ENCODE measurements at regions not wholly inside any gene's neighbourhood (a gene's known extent, or its start where the extent isn't known, plus 50 kb on each side); places are given as distances from the start of the nearest gene placed in this dataset.

DNA sequence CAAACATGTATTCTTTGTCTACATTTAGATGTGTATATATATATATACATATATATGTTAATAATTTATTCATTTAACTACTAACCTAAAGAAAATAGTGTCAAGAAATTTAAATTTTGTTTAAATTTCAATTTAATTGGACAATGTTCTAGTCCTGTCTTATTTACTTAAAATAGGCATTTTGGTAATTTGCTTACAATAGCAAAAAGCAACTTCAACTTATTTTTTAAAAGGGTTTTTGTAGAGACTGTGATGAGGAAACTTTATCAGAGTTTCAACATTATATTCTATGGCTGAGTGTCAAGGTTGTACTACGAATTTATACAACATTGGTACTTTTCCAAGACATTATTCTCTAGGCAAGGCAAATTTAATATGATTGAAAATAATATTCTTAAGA lies 212.0 kb upstream of the ARSJ start:
- WGBS, 4 donors = 27 to 41% (median 30%) methylated on average over 1 of the region's 1 CpG
- DNase-seq = no peak
- H3K4me1 ChIP-seq (replicated peaks in 1 of 2) = no peaks in the 10 kb centered on the region
- H3K27me3 ChIP-seq = no peaks in the 10 kb centered on the region
- TF ChIP-seq POLR2A (IDR thresholded peaks at IDR 0.05) = no peak
- TF ChIP-seq, protein P1, sequence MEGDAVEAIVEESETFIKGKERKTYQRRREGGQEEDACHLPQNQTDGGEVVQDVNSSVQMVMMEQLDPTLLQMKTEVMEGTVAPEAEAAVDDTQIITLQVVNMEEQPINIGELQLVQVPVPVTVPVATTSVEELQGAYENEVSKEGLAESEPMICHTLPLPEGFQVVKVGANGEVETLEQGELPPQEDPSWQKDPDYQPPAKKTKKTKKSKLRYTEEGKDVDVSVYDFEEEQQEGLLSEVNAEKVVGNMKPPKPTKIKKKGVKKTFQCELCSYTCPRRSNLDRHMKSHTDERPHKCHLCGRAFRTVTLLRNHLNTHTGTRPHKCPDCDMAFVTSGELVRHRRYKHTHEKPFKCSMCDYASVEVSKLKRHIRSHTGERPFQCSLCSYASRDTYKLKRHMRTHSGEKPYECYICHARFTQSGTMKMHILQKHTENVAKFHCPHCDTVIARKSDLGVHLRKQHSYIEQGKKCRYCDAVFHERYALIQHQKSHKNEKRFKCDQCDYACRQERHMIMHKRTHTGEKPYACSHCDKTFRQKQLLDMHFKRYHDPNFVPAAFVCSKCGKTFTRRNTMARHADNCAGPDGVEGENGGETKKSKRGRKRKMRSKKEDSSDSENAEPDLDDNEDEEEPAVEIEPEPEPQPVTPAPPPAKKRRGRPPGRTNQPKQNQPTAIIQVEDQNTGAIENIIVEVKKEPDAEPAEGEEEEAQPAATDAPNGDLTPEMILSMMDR (IDR thresholded peaks at IDR 0.05) = no peak
- no peaks in the 10 kb centered on the region for H3K9me3 ChIP-seq (replicated peaks in 1 of 3)
- no peak overlapping the region for H3K4me3 ChIP-seq
- intact Hi-C loops (cut with DNase I) = no loop called here
- no peaks in the 10 kb centered on the region for H3K36me3 ChIP-seq (replicated peaks in 1 of 2)
- no peak overlapping the region for H3K27ac ChIP-seq

DNA sequence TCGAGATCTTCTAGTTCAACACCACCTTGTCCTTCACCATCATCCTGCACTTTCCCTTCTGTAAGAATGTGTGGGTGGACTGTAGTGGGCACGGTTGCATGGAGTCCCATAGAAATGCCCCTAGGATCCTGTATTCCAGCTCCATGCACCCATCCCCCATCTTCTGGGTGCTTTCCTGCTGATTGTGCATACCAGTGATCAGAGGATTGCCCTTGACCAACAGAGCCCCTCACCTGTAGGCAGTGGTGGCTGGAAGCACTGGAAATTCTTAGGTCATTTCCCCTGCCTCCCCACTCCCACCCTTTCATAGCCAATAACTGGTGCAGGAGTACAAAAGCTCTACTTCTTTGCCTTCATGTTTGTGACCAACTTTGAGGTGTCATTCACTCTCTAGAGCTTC lies 213.4 kb upstream of the ARSJ start:
- intact Hi-C loops (cut with DNase I) = no loop called here

DNA sequence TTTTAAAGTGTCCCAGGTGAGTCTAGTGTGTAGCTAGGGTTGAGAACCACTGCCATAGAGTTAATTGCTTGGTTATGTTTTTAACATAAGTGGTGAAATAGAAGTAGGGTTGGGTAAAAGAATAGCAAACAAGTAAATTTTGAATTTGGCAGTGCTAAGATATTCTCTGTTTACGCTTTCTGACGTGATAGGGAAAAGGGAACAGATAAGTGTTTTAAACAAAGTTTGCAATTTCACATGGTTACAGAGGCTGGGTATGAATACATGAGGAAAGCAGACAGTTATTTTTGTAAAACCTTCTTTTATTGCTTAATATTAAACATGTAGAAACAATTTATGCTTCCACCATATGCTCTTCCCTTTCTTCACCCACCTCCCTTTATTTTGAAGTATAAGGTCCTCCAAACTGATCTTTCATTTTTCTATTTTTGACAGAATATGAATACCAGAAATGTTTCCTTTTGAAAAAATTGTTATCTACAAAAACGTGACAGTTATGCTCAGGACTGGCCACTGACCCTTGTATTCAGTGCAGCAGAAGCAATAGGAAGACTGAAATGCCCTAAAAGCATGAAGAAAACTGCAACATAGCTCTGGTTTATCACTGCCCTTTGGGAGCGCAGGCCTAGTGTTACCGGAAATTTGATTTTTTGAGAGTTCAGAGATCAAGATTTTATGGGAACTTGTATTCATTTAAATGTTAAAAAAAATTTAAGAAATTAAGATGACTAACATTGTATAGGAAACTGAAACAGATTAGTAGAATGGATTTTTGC lies 214.4 kb upstream of the ARSJ start:
- TF ChIP-seq, protein P1 (IDR thresholded peaks at IDR 0.05) = no peak
- no peak for TF ChIP-seq POLR2A (IDR thresholded peaks at IDR 0.05)
- intact Hi-C loops (cut with DNase I) = no loop called here
- Histone ChIP-seq H3K4me1 (replicated peaks in 1 of 2) (no peaks in the 10 kb centered on the region), H3K4me3 (no peak overlapping the region), H3K36me3 (replicated peaks in 1 of 2) (no peaks in the 10 kb centered on the region), H3K27me3 (no peaks in the 10 kb centered on the region), H3K9me3 (replicated peaks in 1 of 3) (no peaks in the 10 kb centered on the region), H3K27ac (no peak overlapping the region)
- WGBS, 4 donors = 58 to 67% (median 61%) methylated on average over 5 of the region's 5 CpGs
- no peak for DNase-seq

More for the DNA sequence above, 213.4 kb upstream of the ARSJ start:
- H3K27me3 ChIP-seq = no peaks in the 10 kb centered on the region
- H3K27ac ChIP-seq = no peak overlapping the region
- H3K4me1 ChIP-seq (replicated peaks in 1 of 2) = no peaks in the 10 kb centered on the region
- no peak overlapping the region for H3K4me3 ChIP-seq
- TF ChIP-seq POLR2A (IDR thresholded peaks at IDR 0.05) = no peak
- TF ChIP-seq, protein P1 (IDR thresholded peaks at IDR 0.05) = no peak
- H3K9me3 ChIP-seq (replicated peaks in 1 of 3) = no peaks in the 10 kb centered on the region
- no peak for DNase-seq
- WGBS, 4 donors = 67 to 83% (median 75%) methylated on average over 2 of the region's 2 CpGs
- H3K36me3 ChIP-seq (replicated peaks in 1 of 2) = no peaks in the 10 kb centered on the region

DNA sequence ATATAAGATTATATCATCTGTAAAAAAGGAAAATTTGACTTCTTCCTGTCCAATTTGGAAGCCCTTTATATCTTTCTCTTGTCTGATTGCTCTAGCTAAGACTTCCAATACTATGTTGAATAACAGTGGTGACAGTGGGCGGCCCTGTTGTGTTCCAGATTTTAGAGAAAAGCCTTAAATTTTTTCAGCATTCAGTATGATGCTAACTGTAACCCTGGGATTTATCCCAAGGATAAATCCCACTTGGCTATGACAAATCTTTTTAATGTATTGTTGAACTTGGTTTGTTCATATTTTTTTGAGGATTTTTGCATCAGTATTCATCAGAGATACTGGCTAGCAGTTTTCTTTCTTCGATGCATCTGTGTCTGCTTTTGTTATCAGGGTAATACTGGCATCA lies 217.2 kb upstream of the ARSJ start:
- Histone ChIP-seq H3K27me3 (no peaks in the 10 kb centered on the region), H3K4me1 (replicated peaks in 1 of 2) (no peaks in the 10 kb centered on the region), H3K9me3 (replicated peaks in 1 of 3) (no peaks in the 10 kb centered on the region), H3K36me3 (replicated peaks in 1 of 2) (no peaks in the 10 kb centered on the region), H3K4me3 (no peak overlapping the region), H3K27ac (no peak overlapping the region)
- DNase-seq = no peak
- no peak for TF ChIP-seq POLR2A (IDR thresholded peaks at IDR 0.05)
- TF ChIP-seq, protein P1 (IDR thresholded peaks at IDR 0.05) = no peak
- intact Hi-C loops (cut with DNase I) = no loop called here
- WGBS, 4 donors = 67 to 87% (median 84%) methylated on average over 2 of the region's 2 CpGs

All from adrenal gland (tissue), 9 donors.